ENCODE measurements at regions not wholly inside any gene's neighbourhood (a gene's known extent, or its start where the extent isn't known, plus 50 kb on each side); places are given as distances from the start of the nearest gene placed in this dataset.

- TF ChIP-seq ZNF462 (CRISPR knock-in tag; IDR thresholded peaks at IDR 0.05) (no peak), EZH2phosphoT487 (IDR thresholded peaks at IDR 0.05; ENCODE audit: unreplicated experiment) (no peak), REST (IDR thresholded peaks at IDR 0.05; ENCODE audit: unreplicated experiment) (no peak), JUNB (IDR thresholded peaks at IDR 0.05; ENCODE audit: unreplicated experiment) (no peak), ETS1 (IDR thresholded peaks at IDR 0.05) (no peak), STAT1 (IDR thresholded peaks at IDR 0.05; ENCODE audit: unreplicated experiment) (no peak), NANOG (IDR thresholded peaks at IDR 0.05; ENCODE audit: borderline replicate concordance) (no peak)
Measured at GRCh38 chr3:16769525-16769924, 115.2 kb upstream of the PLCL2 start (continued).

Measured in GM23338 (cell line).